NCI-H526 treated with DMSO at 0.1 percent for 48 hours (cell line): ENCODE measurements at regions not wholly inside any gene's neighbourhood (a gene's known extent, or its start where the extent isn't known, plus 50 kb on each side); places are given as distances from the start of the nearest gene placed in this dataset.
"Not testable (repeated sequence)": the region's sequence is repeated elsewhere in the genome, so short reads cannot be mapped to it uniquely, and the experiment has no call there.

Experiments
- DNase-seq: peaks from one replicate; lab custom pipeline; 2025; lab: John Stamatoyannopoulos, UW

DNA sequence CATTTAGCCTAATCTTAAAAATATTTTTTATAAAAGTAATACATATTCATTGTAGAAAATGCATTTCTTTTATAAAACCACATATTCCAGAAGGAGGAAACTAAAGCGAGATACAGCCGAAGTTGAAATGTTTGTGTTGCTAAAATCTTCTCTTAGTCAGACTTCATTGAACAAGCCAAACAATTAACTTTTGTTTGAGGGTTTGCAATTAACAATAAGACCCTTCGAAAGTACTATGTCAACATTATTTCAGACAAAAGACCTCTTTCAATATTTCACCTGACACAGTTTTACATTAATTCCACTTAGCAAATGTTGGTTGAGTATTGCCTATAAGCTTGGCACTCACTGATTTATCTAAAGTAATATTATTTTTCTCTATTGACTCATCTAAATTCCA, 354.0 kb upstream of the ADAMTS5 start:
- DNase-seq = no peak

DNA sequence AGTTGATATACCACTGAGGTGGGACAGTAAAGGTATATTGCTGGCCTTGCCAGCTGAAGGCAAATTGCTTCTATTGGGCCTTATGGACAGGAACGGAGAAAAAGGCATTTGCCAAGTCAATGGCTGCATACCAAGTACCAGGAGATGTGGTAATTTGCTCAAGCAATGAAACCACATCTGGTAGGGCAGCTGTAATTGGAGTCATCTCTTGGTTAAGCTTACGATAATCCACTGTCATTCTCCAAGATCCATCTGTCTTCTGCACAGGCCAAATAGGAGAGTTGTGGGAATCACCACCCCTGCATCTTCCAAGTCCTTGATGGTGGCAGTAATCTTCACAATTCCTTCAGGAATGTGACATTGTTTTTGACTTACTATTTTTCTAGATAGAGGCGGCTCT, 350.7 kb upstream of the ADAMTS5 start:
- not testable (repeated sequence) for DNase-seq

DNA sequence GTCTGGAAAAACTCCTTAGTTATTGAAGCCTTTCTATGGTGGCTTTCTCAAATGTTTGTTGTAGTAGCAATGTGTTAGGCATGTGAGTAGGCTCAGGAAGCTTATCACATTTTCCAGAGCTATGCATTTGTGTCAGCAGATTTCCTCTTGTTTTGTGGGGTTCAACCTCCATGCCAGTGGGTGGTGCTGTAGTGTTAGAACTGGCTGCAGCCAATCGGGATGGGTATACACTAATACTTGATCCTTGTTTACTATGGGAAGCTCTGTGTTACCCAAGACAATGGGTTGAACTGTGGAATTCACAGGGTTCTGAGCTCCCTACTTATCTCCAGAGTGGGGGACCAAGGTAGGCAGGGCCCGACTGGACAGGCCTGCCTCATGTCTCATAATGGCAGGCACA, 348.5 kb upstream of the ADAMTS5 start:
- no peak for DNase-seq

DNA sequence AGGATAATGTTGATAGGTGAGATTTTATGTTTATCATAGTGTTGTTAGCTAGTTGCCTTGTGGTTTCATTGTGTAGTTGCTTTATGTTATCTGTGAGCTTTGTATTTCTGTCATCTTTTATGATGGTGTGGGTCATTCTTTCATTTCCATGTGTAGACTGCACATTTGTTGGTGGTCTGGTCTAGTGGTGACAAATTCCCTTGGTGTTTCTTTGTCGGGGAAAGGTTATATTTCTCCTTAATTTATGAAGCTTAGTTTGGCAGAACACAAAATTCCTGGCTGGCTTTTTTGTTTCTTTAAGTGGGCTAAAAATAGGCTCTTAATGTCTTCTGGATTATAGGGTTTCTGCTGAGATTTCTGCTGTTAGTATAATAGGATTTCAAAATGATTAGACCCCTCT, 347.2 kb upstream of the ADAMTS5 start:
- DNase-seq = no peak

DNA sequence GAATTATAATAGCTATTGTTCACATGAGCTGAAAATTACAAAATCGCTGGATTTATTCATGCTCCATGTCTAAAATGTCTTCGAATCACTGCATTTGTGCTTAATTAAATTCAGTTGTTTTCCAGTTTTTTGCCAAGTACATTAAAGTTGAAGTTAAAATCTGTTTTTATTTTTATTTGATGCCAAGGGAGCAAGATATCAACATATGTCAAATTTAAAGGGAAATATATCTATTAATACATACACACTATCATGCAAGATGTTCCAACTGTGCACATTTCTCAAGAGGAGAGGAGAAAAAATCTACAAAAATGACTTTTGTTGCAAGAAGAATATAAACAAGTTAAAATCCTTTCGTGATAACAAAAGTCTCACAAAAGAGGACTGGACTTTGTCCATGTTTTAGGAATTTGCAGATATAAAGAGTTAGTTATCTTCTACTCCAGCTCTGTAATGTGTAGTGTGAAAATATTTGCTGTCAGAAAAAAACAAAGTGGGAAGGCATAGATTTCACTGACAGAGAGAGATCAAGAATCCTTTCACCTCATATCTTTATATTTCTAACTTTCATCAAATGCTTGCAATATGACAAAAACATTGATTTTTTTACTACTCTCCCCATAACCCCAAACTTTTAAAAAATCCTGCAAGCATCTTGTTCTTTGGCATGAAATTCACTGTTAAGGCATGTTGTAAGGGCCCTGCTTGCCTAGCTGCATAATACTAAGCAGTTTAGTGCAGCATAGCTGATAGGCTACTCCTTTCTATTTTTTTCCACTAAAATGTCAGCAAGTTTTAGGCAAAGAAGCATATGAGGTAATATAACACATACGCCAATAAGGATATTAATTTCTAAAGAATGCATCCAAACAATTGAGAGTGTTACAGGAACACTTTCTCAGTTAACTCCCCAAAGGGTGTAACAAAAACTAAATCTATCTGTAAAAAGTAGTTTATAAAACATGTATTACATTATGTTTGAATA, 340.2 kb upstream of the ADAMTS5 start:
- DNase-seq = no peak

DNA sequence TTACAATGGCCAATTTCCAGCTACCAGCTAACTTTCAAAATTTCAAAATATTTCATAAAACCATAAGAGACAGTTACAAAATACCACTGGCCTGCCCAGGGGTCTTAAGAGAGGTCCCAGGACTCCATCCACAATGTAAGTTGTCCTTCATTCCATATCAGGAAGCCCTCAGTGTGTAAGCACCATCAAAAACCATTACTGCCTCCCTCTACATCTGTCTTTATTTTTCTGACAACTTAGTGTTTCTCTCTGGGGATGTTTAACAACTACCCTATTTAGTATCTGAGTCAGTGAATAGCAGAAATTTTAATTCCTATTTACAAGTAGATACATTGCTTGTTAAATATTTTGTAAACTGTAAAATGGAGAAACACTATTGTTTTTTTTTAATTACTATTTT, 339.3 kb upstream of the ADAMTS5 start:
- no peak for DNase-seq

DNA sequence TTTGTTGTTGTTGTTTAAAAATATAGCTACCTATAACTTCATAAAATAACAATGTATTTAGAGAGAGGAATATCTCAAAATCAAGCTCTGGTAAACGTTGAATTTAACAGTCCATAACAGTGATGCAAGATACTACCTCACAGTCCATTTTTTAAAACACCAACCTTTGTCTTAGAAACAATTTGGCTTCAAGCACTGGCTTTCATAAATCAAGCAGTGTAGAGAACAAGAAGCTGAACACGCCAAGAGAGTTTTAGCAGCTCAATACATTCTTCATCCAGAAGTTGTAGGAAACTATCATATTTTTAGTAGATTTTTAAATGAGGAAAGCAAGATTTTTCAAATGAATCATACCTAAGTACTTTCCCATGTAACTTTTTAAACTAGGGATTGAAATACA, 334.3 kb upstream of the ADAMTS5 start:
- no peak for DNase-seq

DNA sequence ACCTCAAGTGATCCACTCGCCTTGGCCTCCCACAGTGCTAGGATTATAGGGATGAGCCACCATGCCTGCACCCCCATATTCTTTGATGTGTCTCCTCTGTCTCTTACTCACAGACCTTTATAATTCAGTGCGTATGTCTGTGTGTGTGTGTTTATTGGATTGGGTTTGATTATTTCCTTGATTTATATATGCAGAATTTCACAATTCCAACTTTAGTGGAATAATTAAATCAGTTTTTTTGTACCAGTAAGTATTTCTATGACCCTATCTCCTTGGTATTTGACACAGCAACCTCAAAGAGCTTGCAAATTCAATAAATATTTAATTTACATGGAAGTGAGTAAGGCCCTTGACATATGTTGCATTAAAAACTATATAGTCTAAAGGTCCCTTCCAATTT, 333.9 kb upstream of the ADAMTS5 start:
- DNase-seq = no peak

DNA sequence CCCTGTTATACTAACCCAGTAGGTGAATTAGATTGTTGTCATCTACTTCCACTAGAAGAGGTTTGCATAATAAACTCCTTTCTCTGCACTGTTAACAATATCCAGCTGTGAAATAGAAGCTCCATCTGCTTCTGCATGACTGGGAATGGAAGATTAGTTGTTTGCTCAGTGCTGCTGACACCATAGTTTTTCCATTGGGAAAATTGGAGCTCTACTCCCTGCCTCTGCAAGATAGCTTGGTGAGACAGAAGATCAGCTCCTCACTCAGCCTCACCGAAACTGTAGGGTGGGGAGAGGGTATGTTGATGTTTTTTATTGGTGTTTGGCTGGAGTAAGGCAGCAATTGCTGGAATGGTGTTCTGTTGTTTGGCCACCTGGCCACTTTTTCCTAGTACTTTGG, 331.6 kb upstream of the ADAMTS5 start:
- no peak for DNase-seq

DNA sequence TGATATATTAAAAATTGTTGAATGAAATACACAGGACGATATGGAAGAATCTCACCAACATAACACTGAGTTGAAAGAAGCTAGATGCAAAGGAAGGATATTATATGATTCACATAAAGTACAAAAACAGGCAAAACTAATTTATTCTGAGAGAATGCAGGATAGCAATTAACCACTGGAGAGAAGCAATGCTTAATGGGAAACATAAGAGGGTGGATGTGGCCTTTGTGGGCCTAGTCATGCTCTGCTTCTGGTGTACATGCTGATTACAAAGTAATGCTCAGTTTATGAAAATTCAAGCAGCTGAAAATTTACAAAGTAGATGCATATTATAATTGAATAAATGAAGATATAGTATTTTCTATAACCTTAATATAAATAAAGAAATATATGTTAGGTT, 326.4 kb upstream of the ADAMTS5 start:
- no peak for DNase-seq

DNA sequence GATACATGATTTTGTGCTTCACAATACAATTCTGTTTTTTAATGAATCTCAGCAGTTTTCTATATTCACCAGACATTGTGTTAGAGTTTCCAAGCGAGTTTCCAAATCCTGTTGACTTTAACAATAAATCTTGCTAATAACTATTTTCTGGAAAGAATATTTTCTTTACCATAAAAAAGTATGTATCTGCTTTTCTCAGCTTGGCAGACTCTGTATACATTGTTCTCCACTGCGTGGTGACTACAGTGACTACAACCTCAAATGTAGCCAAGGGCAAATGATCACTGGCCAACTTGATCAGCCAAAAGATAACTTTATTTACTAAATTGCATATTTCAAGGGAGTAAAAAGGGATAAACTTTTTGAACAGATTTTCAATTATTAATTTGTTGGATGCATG, 325.9 kb upstream of the ADAMTS5 start:
- no peak for DNase-seq

DNA sequence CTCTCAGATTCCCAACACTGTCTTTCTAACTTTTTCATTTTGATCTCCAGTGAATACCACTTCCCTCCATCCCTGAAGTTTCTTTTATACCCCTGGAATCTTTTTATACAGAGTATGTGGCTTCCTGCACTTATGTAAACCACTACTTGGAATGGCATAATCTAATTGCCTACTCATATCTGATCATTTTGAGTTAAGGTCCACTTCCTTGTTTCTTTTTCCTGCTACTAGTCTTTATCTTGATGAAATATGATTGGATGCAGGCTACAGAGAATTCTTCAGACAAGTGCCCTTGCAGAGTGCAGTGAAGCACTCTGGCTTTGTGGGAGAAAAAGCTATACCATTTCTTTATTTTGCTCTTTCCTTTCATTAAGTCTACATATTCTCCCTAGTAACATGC, 325.3 kb upstream of the ADAMTS5 start:
- DNase-seq = no peak

DNA sequence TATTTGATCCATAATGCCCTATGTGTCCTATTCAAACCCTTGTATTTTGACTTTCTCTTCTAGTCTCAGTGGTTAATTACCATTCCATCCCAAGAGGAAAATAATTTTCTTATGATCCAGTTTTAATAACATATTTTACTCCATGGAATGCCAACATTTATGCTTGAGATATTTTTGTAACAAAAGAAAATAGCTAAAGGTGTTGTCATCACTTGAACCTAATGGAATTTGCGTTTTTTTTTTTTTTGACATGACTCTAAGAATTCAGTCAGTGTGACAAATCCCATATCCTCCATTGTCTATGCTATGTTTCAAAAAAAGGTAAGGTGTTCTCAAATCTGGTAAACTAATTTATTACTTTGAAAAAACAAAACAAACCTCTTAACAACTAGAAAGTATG, 324.1 kb upstream of the ADAMTS5 start:
- no peak for DNase-seq

DNA sequence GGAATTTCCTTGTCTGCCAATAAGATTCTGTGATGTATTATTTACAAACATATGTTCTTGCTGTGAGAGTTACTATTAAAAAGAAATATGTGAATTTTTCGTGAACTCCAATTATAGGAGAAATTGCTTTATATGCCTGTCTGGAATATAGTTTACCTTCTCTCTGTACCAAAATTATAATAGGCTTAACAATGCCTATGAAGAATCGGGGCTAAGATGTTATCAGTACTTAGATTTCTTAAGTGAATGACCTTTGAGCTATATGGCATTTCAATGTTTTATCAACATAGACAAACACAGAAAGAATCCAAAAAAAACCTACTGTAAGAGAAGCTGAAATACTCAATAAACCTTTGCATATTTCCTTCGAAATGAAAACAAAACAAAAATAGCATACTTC, 323.1 kb upstream of the ADAMTS5 start:
- DNase-seq = no peak

DNA sequence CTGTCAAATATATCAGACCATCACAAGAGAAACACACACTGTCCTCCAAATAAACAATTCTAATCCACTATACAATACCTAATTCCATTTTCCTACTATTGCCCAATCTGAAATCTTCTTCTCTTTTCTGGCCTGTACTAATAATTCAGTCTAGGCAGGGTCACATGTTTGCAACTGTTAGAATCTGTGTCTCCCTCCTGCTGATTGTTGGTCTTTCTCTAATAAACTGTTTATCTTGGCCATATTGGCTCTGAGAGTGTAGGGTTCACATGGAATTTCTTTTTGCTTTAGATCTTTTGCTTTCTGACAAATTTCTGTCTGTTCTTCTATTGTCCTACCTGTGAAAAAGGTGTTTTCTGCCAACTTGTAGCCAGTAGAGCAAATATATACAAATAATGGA, 319.9 kb upstream of the ADAMTS5 start:
- DNase-seq = no peak

DNA sequence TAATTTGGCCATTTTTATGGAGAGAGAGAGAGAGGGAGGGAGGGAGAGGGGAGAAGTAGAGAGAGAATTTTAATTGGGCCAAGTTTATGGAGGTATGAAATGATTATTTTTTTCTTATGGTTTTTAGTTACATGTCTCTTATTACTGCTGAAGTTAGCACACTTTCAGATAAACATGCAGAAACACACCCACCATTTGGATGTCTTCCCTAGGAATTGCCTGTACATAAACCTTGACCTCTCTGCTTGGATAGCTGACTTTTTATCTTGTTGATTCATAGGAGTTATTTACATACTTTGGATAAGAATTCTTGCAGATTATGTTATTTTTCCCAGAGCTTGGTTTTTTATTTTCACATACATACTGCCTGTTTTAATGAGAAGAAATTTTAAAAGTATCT, 310.2 kb upstream of the ADAMTS5 start:
- DNase-seq = no peak

DNA sequence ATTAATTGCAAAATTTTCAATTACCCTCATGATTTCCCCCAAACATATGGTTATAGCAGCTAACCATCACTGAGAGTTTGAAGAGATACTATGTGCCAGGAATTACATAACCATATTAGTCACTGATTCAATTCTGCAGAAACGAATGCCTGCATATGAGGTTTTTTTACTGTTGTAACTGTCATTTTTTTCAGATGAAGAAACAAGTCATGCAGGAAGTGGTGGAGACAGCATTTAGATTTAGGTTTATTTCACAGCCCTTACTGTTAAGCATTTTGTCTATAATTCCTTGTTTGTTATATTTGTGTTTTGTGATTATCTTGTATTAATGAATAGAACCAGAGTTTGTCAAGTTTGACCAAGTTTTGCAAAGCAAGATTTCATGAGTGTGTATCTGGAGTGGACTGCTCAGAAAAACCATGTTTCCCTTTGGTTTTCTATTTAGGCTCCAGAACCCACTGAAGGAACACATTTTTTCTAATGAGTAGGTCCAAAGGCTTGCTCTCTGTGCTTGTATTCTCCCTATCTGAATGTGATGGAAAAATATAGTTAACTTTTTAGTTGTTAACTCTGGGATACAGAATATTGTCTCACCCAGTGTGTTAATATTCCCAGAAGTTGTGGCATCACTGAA, 308.5 kb upstream of the ADAMTS5 start:
- DNase-seq = no peak

DNA sequence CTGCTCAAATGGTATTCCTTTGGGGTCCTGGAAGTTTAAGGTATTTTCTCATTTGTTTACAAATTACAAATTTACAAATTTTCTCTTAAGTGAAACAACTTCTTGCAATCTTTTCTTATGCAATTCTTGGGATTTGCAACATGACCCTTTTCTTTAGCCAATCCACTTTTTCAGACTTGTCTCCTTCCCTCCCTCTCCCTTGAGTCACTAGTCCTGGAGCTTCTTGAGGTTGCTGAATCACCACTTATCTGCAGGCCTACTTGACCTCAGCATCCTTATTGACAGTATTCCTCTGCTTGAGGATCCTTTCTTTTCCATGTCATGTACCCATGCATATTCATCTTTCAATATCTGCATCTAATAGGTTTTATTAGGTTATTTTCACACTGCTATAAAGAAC, 302.8 kb upstream of the ADAMTS5 start:
- no peak for DNase-seq

DNA sequence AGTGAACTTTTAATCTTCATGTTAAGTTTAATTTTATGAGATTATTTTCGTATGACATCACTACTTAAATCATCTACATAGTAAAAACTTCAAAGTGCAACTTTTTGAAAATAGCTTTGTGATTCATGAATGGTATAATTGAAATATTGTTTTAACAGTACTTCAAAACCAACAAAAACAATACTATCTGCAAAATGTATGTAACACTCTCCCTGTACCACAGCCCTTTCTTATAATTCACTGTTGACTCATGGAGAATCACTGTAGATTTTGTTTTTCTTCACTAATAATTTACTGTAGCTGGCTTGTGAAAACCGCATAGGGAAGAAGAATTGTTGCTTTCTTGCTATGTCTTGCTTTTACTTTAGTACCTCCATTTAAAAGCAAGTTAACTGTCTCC, 301.4 kb upstream of the ADAMTS5 start:
- DNase-seq = no peak

DNA sequence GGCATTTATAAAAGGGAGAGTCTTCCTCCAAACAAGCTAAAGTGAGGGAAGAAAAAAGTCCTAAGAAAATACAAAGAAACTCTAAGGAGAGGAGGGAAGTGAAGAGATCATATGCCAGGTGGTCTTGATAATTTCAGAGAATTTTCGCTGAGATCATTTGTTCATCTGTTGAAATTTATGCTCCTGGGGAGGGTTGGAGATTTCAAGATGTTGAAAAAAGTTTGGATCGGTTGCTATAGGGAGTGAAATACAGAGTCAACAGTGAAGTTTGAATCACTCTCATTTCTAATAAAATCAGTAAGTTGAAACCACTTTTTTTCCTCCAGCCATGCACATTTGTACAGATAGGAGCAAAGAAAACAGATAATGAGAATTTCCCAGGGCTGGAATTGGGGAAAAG, 299.1 kb upstream of the ADAMTS5 start:
- no peak for DNase-seq

DNA sequence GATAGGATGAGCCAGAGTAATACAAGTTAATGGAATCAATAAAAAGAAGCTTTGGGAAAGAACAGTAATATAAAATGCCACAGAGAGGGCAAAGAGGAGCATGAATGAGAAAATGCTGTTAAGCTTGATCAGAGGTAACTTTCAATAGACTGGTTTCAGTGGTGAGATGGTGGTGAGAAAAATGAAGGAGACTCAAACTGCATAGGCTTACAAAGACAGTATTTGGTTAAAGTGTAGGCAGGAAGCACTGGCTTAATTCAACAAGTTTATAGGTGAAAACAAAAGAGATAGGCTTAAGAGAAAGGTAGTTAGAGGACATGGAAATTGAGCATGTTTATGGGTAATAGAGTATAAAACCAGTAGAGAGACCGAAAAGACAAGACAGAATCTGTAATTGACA, 298.6 kb upstream of the ADAMTS5 start:
- no peak for DNase-seq

DNA sequence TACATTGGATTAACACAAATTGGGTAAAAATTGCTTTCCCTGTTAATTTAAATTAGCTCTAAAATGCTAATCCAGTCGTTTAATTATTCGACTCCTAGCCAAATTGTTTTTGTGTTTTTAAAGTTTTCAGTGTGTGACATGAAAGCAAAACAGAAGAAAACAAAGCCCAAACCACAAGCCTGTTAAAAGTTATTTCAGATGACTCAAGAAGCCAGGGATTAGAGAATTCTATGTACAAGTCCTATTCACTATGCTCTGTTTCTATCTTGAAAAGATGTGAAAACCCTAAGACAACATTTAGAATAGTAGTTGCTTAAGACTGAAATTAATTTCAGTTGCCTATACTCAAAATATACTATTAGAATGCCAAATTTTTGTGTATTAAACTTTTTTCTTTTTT, 294.8 kb upstream of the ADAMTS5 start:
- no peak for DNase-seq

DNA sequence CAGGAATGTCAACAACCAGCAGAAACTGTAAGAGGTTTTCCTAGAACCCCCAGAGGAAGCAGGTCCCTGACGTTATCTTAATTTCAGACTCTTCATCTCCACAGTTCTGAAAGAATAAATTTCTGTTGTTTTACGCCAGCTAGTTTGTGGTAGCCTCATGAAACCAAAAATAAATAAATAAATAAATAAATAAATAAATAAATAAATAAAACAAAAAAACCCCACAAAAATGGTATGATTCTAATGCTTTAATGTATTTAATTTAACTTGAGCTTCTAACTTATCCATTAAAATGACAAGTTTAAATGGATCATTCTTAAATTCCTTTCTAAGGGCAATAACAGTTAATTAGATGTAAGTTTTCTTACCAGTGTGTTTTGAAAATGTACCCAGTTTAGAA, 293.8 kb upstream of the ADAMTS5 start:
- DNase-seq = no peak
